ENCODE measurements at regions not wholly inside any gene's neighbourhood (a gene's known extent, or its start where the extent isn't known, plus 50 kb on each side); places are given as distances from the start of the nearest gene placed in this dataset.
"Not testable (repeated sequence)": the region's sequence is repeated elsewhere in the genome, so short reads cannot be mapped to it uniquely, and the experiment has no call there.

GRCh38 chr9:117649126-117649525 lies 55.1 kb upstream of the TLR4 start:
- WGBS: 64% methylated on average over 3 of the region's 3 CpGs
- Histone ChIP-seq H3K4me1 (ENCODE audit: control insufficient read depth, insufficient read depth, low read length) (peaks cover 3% of the 10 kb centered on the region), H3K27me3 (ENCODE audit: control insufficient read depth, insufficient read depth) (no peaks in the 10 kb centered on the region), H3K27ac (ENCODE audit: low read length) (no peak overlapping the region), H3K4me3 (ENCODE audit: low read length) (no peak overlapping the region), H3K9me3 (ENCODE audit: control insufficient read depth, low read length) (no peaks in the 10 kb centered on the region)
- no peak for DNase-seq
- no peak for ATAC-seq
- intact Hi-C loops (cut with DNase I): loop anchor here in 2 of 4 donors (10.0 kb wide), 2 partner anchors 126 to 136 kb away; no protein-coding TSS in a partner anchor

GRCh38 chr9:117644932-117645636 lies 59.1 kb upstream of the TLR4 start:
- WGBS: 31% methylated on average over 6 of the region's 6 CpGs
- H3K4me1 ChIP-seq (ENCODE audit: control insufficient read depth, insufficient read depth, low read length): peaks cover 3% of the 10 kb centered on the region
- H3K27ac ChIP-seq (ENCODE audit: low read length): peak overlapping the region; percentile 30
- H3K27me3 ChIP-seq (ENCODE audit: control insufficient read depth, insufficient read depth): no peaks in the 10 kb centered on the region
- peak overlapping the region; percentile 53 for H3K4me3 ChIP-seq (ENCODE audit: low read length)
- DNase-seq (no peak), ATAC-seq (peak; percentile 66 to 76)
- intact Hi-C loops (cut with DNase I): loop anchor here in 2 of 4 donors (10.0 kb wide), 2 partner anchors 130 to 140 kb away; no protein-coding TSS in a partner anchor
- H3K9me3 ChIP-seq (ENCODE audit: control insufficient read depth, low read length): no peaks in the 10 kb centered on the region

GRCh38 chr9:117644133-117644931 lies 59.9 kb upstream of the TLR4 start:
- peak overlapping the region; percentile 53 for H3K4me3 ChIP-seq (ENCODE audit: low read length)
- peak overlapping the region; percentile 30 for H3K27ac ChIP-seq (ENCODE audit: low read length)
- peaks cover 3% of the 10 kb centered on the region for H3K4me1 ChIP-seq (ENCODE audit: control insufficient read depth, insufficient read depth, low read length)
- DNase-seq (peak; percentile 68 to 88 (median 87)), ATAC-seq (peak; percentile 83 to 86)
- H3K9me3 ChIP-seq (ENCODE audit: control insufficient read depth, low read length): no peaks in the 10 kb centered on the region
- WGBS: 17% methylated on average over 11 of the region's 11 CpGs
- no peaks in the 10 kb centered on the region for H3K27me3 ChIP-seq (ENCODE audit: control insufficient read depth, insufficient read depth)
- intact Hi-C loops (cut with DNase I): loop anchor here in 2 of 4 donors (10.0 kb wide), 2 partner anchors 130 to 140 kb away; no protein-coding TSS in a partner anchor

GRCh38 chr9:117643288-117643654 lies 60.9 kb upstream of the TLR4 start:
- no peaks in the 10 kb centered on the region for H3K27me3 ChIP-seq (ENCODE audit: control insufficient read depth, insufficient read depth)
- no peak for ATAC-seq
- no peak overlapping the region for H3K4me3 ChIP-seq (ENCODE audit: low read length)

GRCh38 chr9:117642571-117643287 lies 61.5 kb upstream of the TLR4 start:
- H3K27me3 ChIP-seq (ENCODE audit: control insufficient read depth, insufficient read depth); H3K9me3 ChIP-seq (ENCODE audit: control insufficient read depth, low read length); H3K4me3 ChIP-seq (ENCODE audit: low read length); ATAC-seq; H3K4me1 ChIP-seq (ENCODE audit: control insufficient read depth, insufficient read depth, low read length); H3K27ac ChIP-seq (ENCODE audit: low read length): not testable (repeated sequence)
- 40% methylated on average over 50 of the region's 50 CpGs for WGBS
- intact Hi-C loops (cut with DNase I): loop anchor here in 2 of 4 donors (10.0 kb wide), 2 partner anchors 132 to 142 kb away; no protein-coding TSS in a partner anchor
- peak in 1 of 3 donors; percentile 41 for DNase-seq

More at GRCh38 chr9:117643288-117643654, 60.9 kb upstream of the TLR4 start:
- Histone ChIP-seq H3K27ac (ENCODE audit: low read length) (no peak overlapping the region), H3K9me3 (ENCODE audit: control insufficient read depth, low read length) (no peaks in the 10 kb centered on the region), H3K4me1 (ENCODE audit: control insufficient read depth, insufficient read depth, low read length) (peaks cover 3% of the 10 kb centered on the region)
- DNase-seq: no peak
- 39% methylated on average over 6 of the region's 6 CpGs for WGBS
- intact Hi-C loops (cut with DNase I): loop anchor here in 2 of 4 donors (10.0 kb wide), 2 partner anchors 132 to 142 kb away; no protein-coding TSS in a partner anchor

GRCh38 chr9:117636681-117637080 lies 67.5 kb upstream of the TLR4 start:
- 38% methylated on average over 1 of the region's 1 CpG for WGBS
- Histone ChIP-seq H3K27ac (ENCODE audit: low read length) (no peak overlapping the region), H3K27me3 (ENCODE audit: control insufficient read depth, insufficient read depth) (no peaks in the 10 kb centered on the region), H3K4me1 (ENCODE audit: control insufficient read depth, insufficient read depth, low read length) (no peaks in the 10 kb centered on the region), H3K9me3 (ENCODE audit: control insufficient read depth, low read length) (no peaks in the 10 kb centered on the region), H3K4me3 (ENCODE audit: low read length) (no peak overlapping the region)
- no peak for ATAC-seq
- DNase-seq: no peak
- intact Hi-C loops (cut with DNase I): no loop called here

GRCh38 chr9:117625154-117625553 lies 79.0 kb upstream of the TLR4 start:
- no peak overlapping the region for H3K27ac ChIP-seq (ENCODE audit: low read length)
- ATAC-seq: no peak
- no peak for DNase-seq
- no peaks in the 10 kb centered on the region for H3K4me1 ChIP-seq (ENCODE audit: control insufficient read depth, insufficient read depth, low read length)
- no peak overlapping the region for H3K4me3 ChIP-seq (ENCODE audit: low read length)
- no peaks in the 10 kb centered on the region for H3K27me3 ChIP-seq (ENCODE audit: control insufficient read depth, insufficient read depth)
- peaks cover 2% of the 10 kb centered on the region for H3K9me3 ChIP-seq (ENCODE audit: control insufficient read depth, low read length)
- intact Hi-C loops (cut with DNase I): no loop called here
- WGBS: 92% methylated on average over 1 of the region's 1 CpG

- ATAC-seq (no peak), DNase-seq (no peak)
- Histone ChIP-seq H3K4me3 (ENCODE audit: low read length) (no peak overlapping the region), H3K27me3 (ENCODE audit: control insufficient read depth, insufficient read depth) (no peaks in the 10 kb centered on the region), H3K9me3 (ENCODE audit: control insufficient read depth, low read length) (peaks cover 2% of the 10 kb centered on the region), H3K4me1 (ENCODE audit: control insufficient read depth, insufficient read depth, low read length) (no peaks in the 10 kb centered on the region), H3K27ac (ENCODE audit: low read length) (no peak overlapping the region)
- intact Hi-C loops (cut with DNase I): no loop called here
- 64% methylated on average over 3 of the region's 3 CpGs for WGBS
Measured at GRCh38 chr9:117624106-117624505, 80.1 kb upstream of the TLR4 start.

- H3K4me3 ChIP-seq (ENCODE audit: low read length): no peak overlapping the region
- H3K27ac ChIP-seq (ENCODE audit: low read length): no peak overlapping the region
- H3K27me3 ChIP-seq (ENCODE audit: control insufficient read depth, insufficient read depth): no peaks in the 10 kb centered on the region
- H3K9me3 ChIP-seq (ENCODE audit: control insufficient read depth, low read length): peaks cover 2% of the 10 kb centered on the region
- H3K4me1 ChIP-seq (ENCODE audit: control insufficient read depth, insufficient read depth, low read length): no peaks in the 10 kb centered on the region
- intact Hi-C loops (cut with DNase I): no loop called here
- ATAC-seq (no peak), DNase-seq (no peak)
- WGBS: 81% methylated on average over 3 of the region's 3 CpGs
Measured at GRCh38 chr9:117622347-117622746, 81.9 kb upstream of the TLR4 start.

- DNase-seq: no peak
- intact Hi-C loops (cut with DNase I): no loop called here
- Histone ChIP-seq H3K27me3 (ENCODE audit: control insufficient read depth, insufficient read depth) (no peaks in the 10 kb centered on the region), H3K4me1 (ENCODE audit: control insufficient read depth, insufficient read depth, low read length) (no peaks in the 10 kb centered on the region), H3K9me3 (ENCODE audit: control insufficient read depth, low read length) (no peaks in the 10 kb centered on the region), H3K4me3 (ENCODE audit: low read length) (no peak overlapping the region), H3K27ac (ENCODE audit: low read length) (no peak overlapping the region)
- no peak for ATAC-seq
- 23% methylated on average over 3 of the region's 3 CpGs for WGBS
Measured at GRCh38 chr9:117616431-117616831, 87.8 kb upstream of the TLR4 start.
